HG02973 (cell line): ENCODE measurements at regions not wholly inside any gene's neighbourhood (a gene's known extent, or its start where the extent isn't known, plus 50 kb on each side); places are given as distances from the start of the nearest gene placed in this dataset.
"Not testable (repeated sequence)": the region's sequence is repeated elsewhere in the genome, so short reads cannot be mapped to it uniquely, and the experiment has no call there.

Source experiments
- ATAC-seq: cut with Tn5 transposase; IDR thresholded peaks from one replicate; pipeline ENCODE4 v1.9.1; 2021; ENCODE audit warnings: moderate library complexity; ENCODE audit not compliant: unreplicated experiment

GRCh38 chr5:90338712-90339372 lies 70.7 kb downstream of the CETN3 start:
- peak; percentile 76 for ATAC-seq

- ATAC-seq: no peak
Measured at GRCh38 chr5:90337449-90338052, 72.0 kb downstream of the CETN3 start.

GRCh38 chr5:90336752-90337151 lies 72.8 kb downstream of the CETN3 start:
- no peak for ATAC-seq

GRCh38 chr5:90334741-90335140 lies 74.8 kb downstream of the CETN3 start:
- ATAC-seq: no peak

- no peak for ATAC-seq
Measured at GRCh38 chr5:90329911-90330310, 79.6 kb downstream of the CETN3 start.

GRCh38 chr5:90326995-90327394 lies 82.6 kb downstream of the CETN3 start:
- ATAC-seq: no peak

- no peak for ATAC-seq
Measured at GRCh38 chr5:90325093-90325492, 84.5 kb downstream of the CETN3 start.

- not testable (repeated sequence) for ATAC-seq
Measured at GRCh38 chr5:90320348-90320747, 89.2 kb downstream of the CETN3 start.

- no peak for ATAC-seq
Measured at GRCh38 chr5:90312027-90312426, 97.5 kb downstream of the CETN3 start.

GRCh38 chr5:90311401-90311800 lies 98.2 kb downstream of the CETN3 start:
- ATAC-seq: no peak

- no peak for ATAC-seq
Measured at GRCh38 chr5:90308787-90309585, 100.6 kb downstream of the CETN3 start.

- no peak for ATAC-seq
Measured at GRCh38 chr5:90307782-90308181, 101.8 kb downstream of the CETN3 start.

GRCh38 chr5:90307322-90307721 lies 102.2 kb downstream of the CETN3 start:
- no peak for ATAC-seq

GRCh38 chr5:90306613-90307012 lies 102.9 kb downstream of the CETN3 start:
- no peak for ATAC-seq

- no peak for ATAC-seq
Measured at GRCh38 chr5:90305041-90305720, 104.4 kb downstream of the CETN3 start.

- no peak for ATAC-seq
Measured at GRCh38 chr5:90301248-90301647, 108.3 kb downstream of the CETN3 start.

GRCh38 chr5:90297045-90297764 lies 112.4 kb downstream of the CETN3 start:
- ATAC-seq: no peak

GRCh38 chr5:90294604-90295003 lies 115.0 kb downstream of the CETN3 start:
- no peak for ATAC-seq

- no peak for ATAC-seq
Measured at GRCh38 chr5:90293931-90294330, 115.6 kb downstream of the CETN3 start.

GRCh38 chr5:90290648-90291047 lies 118.9 kb downstream of the CETN3 start:
- ATAC-seq: no peak

GRCh38 chr5:90289837-90290236 lies 119.7 kb downstream of the CETN3 start:
- no peak for ATAC-seq
